ENCODE measurements at regions not wholly inside any gene's neighbourhood (a gene's known extent, or its start where the extent isn't known, plus 50 kb on each side); places are given as distances from the start of the nearest gene placed in this dataset.

DNA sequence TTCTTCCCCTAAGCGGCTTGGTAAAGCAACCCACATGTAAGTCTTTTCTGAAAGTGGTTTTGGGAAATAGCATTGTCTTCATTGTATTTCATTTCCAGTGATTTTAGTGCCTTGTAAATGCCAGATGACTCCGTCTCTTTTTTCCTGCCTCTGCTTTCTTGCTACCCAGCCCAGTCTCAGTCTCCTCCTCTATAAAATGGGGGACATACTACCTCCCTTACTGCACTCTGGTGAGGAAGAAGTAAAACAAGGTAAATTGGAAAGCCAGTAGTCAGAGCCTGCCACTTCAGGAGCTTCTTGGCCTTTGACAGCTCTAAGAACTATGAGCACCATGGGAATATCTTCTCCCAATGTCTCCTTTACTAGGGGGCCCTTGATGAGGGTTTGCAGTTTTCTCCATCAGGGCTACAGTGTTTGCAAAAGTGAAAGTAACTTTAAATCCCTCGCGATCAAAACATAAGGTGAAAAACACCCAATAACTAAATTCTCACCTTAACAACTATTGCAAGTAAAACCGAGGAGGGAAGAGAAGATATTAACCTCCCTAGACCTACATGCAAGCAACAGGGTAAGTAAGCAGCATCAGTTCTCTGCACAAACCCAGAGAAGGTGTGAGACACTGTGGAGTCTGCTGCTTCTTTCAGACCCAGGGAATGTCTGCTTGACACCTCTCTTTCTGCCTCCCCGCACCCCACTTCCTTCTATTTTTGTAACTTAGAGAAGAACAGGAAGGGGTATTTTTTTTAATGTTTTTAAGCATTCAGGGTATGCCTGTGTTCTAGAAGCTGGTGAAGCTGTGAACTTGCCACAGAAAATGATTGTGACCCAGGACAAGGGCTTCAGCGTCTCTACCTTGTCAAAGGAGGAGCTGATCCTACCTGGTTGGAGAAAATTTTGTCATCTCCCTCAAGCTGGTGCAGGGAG lies 159.1 kb upstream of the EOMES start:
- no peak overlapping the region for H3K4me3 ChIP-seq (ENCODE audit: low read length)
- TF ChIP-seq, protein P1, sequence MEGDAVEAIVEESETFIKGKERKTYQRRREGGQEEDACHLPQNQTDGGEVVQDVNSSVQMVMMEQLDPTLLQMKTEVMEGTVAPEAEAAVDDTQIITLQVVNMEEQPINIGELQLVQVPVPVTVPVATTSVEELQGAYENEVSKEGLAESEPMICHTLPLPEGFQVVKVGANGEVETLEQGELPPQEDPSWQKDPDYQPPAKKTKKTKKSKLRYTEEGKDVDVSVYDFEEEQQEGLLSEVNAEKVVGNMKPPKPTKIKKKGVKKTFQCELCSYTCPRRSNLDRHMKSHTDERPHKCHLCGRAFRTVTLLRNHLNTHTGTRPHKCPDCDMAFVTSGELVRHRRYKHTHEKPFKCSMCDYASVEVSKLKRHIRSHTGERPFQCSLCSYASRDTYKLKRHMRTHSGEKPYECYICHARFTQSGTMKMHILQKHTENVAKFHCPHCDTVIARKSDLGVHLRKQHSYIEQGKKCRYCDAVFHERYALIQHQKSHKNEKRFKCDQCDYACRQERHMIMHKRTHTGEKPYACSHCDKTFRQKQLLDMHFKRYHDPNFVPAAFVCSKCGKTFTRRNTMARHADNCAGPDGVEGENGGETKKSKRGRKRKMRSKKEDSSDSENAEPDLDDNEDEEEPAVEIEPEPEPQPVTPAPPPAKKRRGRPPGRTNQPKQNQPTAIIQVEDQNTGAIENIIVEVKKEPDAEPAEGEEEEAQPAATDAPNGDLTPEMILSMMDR (conservative IDR thresholded peaks at IDR 0.05; ENCODE audit: low read depth, low read length): no peak
- DNase-seq (ENCODE audit: low read depth): no peak

DNA sequence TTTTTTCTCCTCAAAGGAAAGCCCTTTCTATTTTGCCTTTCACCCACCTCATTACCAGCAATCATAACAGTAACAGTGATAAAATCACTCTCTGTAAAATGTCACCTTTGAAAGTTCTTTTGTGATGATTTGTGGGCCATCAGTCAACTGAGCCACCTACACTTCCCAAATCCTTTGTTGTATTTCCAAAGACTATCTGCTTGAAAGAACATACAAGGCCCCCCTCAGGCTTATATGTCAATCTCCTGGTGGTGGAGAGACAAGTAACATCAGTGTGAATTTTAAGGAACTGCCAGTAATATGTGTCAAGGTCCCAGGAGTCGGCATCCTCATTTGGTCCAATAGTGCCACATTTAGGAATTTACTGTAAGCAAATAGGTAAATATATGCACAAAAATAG lies 161.1 kb upstream of the EOMES start:
- no peak for DNase-seq (ENCODE audit: low read depth)
- TF ChIP-seq, protein P1 (conservative IDR thresholded peaks at IDR 0.05; ENCODE audit: low read depth, low read length): no peak
- no peak overlapping the region for H3K4me3 ChIP-seq (ENCODE audit: low read length)

- TF ChIP-seq, protein P1 (conservative IDR thresholded peaks at IDR 0.05; ENCODE audit: low read depth, low read length): no peak
- H3K4me3 ChIP-seq (ENCODE audit: low read length): no peak overlapping the region
- DNase-seq (ENCODE audit: low read depth): no peak
Observed at GRCh38 chr3:27885641-27886040, 163.5 kb upstream of the EOMES start.

- no peak for DNase-seq (ENCODE audit: low read depth)
- H3K4me3 ChIP-seq (ENCODE audit: low read length): no peak overlapping the region
- TF ChIP-seq, protein P1 (conservative IDR thresholded peaks at IDR 0.05; ENCODE audit: low read depth, low read length): no peak
Observed at GRCh38 chr3:27888562-27888961, 166.4 kb upstream of the EOMES start.

- DNase-seq (ENCODE audit: low read depth): no peak
- no peak overlapping the region for H3K4me3 ChIP-seq (ENCODE audit: low read length)
- TF ChIP-seq, protein P1 (conservative IDR thresholded peaks at IDR 0.05; ENCODE audit: low read depth, low read length): no peak
Observed at GRCh38 chr3:27889745-27890144, 167.6 kb upstream of the EOMES start.

- TF ChIP-seq, protein P1 (conservative IDR thresholded peaks at IDR 0.05; ENCODE audit: low read depth, low read length): no peak
- DNase-seq (ENCODE audit: low read depth): no peak
- no peak overlapping the region for H3K4me3 ChIP-seq (ENCODE audit: low read length)
Observed at GRCh38 chr3:27900316-27900715, 178.2 kb upstream of the EOMES start.

GRCh38 chr3:27903446-27903845 lies 181.3 kb upstream of the EOMES start:
- H3K4me3 ChIP-seq (ENCODE audit: low read length): no peak overlapping the region
- TF ChIP-seq, protein P1 (conservative IDR thresholded peaks at IDR 0.05; ENCODE audit: low read depth, low read length): no peak
- no peak for DNase-seq (ENCODE audit: low read depth)
